HT1080 (cell line): ENCODE measurements at regions not wholly inside any gene's neighbourhood (a gene's known extent, or its start where the extent isn't known, plus 50 kb on each side); places are given as distances from the start of the nearest gene placed in this dataset.
"Not testable (repeated sequence)": the region's sequence is repeated elsewhere in the genome, so short reads cannot be mapped to it uniquely, and the experiment has no call there.

Experiments used
- DNase-seq: peaks from one replicate; pipeline ENCODE4 v3.0.0-alpha.2; 2015; ENCODE audit warnings: low read depth

- DNase-seq = peak; percentile 88
These were observed 528.9 kb downstream of the AGTPBP1 start for GRCh38 chr9:85212887-85213286.

GRCh38 chr9:85212209-85212608, 529.5 kb downstream of the AGTPBP1 start:
- peak; percentile 84 for DNase-seq

- no peak for DNase-seq
These were observed 533.1 kb downstream of the AGTPBP1 start for GRCh38 chr9:85208666-85209065.

- no peak for DNase-seq
These were observed 534.6 kb downstream of the NTRK2 start for GRCh38 chr9:85204176-85204575.

- peak; percentile 42 for DNase-seq
These were observed 533.1 kb downstream of the NTRK2 start for GRCh38 chr9:85202596-85202995.

GRCh38 chr9:85200726-85201404, 531.3 kb downstream of the NTRK2 start:
- DNase-seq = peak; percentile 81

- no peak for DNase-seq
These were observed 530.5 kb downstream of the NTRK2 start for GRCh38 chr9:85199866-85200495.

- DNase-seq = no peak
These were observed 523.2 kb downstream of the NTRK2 start for GRCh38 chr9:85192750-85193149.

- DNase-seq = no peak
These were observed 516.7 kb downstream of the NTRK2 start for GRCh38 chr9:85186218-85186585.

GRCh38 chr9:85185486-85186217, 516.1 kb downstream of the NTRK2 start:
- DNase-seq = no peak

GRCh38 chr9:85182383-85182782, 512.9 kb downstream of the NTRK2 start:
- DNase-seq = peak; percentile 39

GRCh38 chr9:85178474-85178873, 508.9 kb downstream of the NTRK2 start:
- peak; percentile 73 for DNase-seq

GRCh38 chr9:85173967-85174366, 504.4 kb downstream of the NTRK2 start:
- DNase-seq = no peak

- peak; percentile 33 for DNase-seq
These were observed 502.8 kb downstream of the NTRK2 start for GRCh38 chr9:85172001-85172978.

- DNase-seq = no peak
These were observed 501.6 kb downstream of the NTRK2 start for GRCh38 chr9:85171163-85171562.

- no peak for DNase-seq
These were observed 498.9 kb downstream of the NTRK2 start for GRCh38 chr9:85168412-85168811.

- no peak for DNase-seq
These were observed 497.6 kb downstream of the NTRK2 start for GRCh38 chr9:85167146-85167545.

- DNase-seq = no peak
These were observed 494.3 kb downstream of the NTRK2 start for GRCh38 chr9:85163825-85164224.

- no peak for DNase-seq
These were observed 493.9 kb downstream of the NTRK2 start for GRCh38 chr9:85163415-85163814.

- no peak for DNase-seq
These were observed 493.3 kb downstream of the NTRK2 start for GRCh38 chr9:85162822-85163221.

- not testable (repeated sequence) for DNase-seq
These were observed 491.4 kb downstream of the NTRK2 start for GRCh38 chr9:85160944-85161343.
